ENCODE measurements at regions not wholly inside any gene's neighbourhood (a gene's known extent, or its start where the extent isn't known, plus 50 kb on each side); places are given as distances from the start of the nearest gene placed in this dataset.
"Not testable (repeated sequence)": the region's sequence is repeated elsewhere in the genome, so short reads cannot be mapped to it uniquely, and the experiment has no call there.

GRCh38 chr2:238776761-238777046 is 71.2 kb upstream of the TWIST2 start:
- TF ChIP-seq CTCF, POLR2A (IDR thresholded peaks at IDR 0.05): not testable (repeated sequence)

Measured in vagina (tissue), 2 donors.